PFSK-1 (cell line): ENCODE measurements at regions not wholly inside any gene's neighbourhood (a gene's known extent, or its start where the extent isn't known, plus 50 kb on each side); places are given as distances from the start of the nearest gene placed in this dataset.

Experiments
- POLR2AphosphoS5 ChIP-seq: IDR thresholded peaks from 2 replicates; pipeline ENCODE4 v1.6.1; 2012; ENCODE audit warnings: low read depth, mild to moderate bottlenecking, control low read depth, low read length, moderate library complexity
- REST ChIP-seq, 2 experiments: IDR thresholded peaks; 2 replicates each; pipeline versions ENCODE4 v1.6.1 to v1.8.0; 2011 to 2012; ENCODE audit warnings: low read depth in 2 of 2, low read length in 2 of 2, control low read depth in 1 of 2, inconsistent platforms in 1 of 2, mild to moderate bottlenecking in 1 of 2, moderate library complexity in 1 of 2; ENCODE audit not compliant: insufficient read depth in 1 of 2
- TAF1 ChIP-seq: IDR thresholded peaks from 2 replicates; pipeline ENCODE4 v1.6.1; 2012; ENCODE audit warnings: low read length, control low read depth, borderline replicate concordance; ENCODE audit not compliant: insufficient read depth

- no peak for TF ChIP-seq TAF1
- TF ChIP-seq POLR2AphosphoS5, result no peak
- no peak for TF ChIP-seq REST (IDR thresholded peaks at IDR 0.05; ENCODE audit: insufficient read depth in 1 of 2, low read depth in 2 of 2, low read length in 2 of 2)
Observed at GRCh38 chr5:73339711-73340110, 108.9 kb downstream of the FOXD1 start.
